ENCODE measurements at regions not wholly inside any gene's neighbourhood (a gene's known extent, or its start where the extent isn't known, plus 50 kb on each side); places are given as distances from the start of the nearest gene placed in this dataset.

- H3K4me2 ChIP-seq (ENCODE audit: insufficient read depth, low read length) = no peak overlapping the region
- no peaks in the 10 kb centered on the region for H4K20me1 ChIP-seq (replicated peaks; ENCODE audit: control insufficient read depth, extremely low read depth, insufficient read depth, low read length)
- H3K4me3 ChIP-seq (replicated peaks in 1 of 3; ENCODE audit: insufficient read depth in 1 of 3, low read depth in 1 of 3, low read length in 3 of 3) = no peak overlapping the region
- no peaks in the 10 kb centered on the region for H3K27me3 ChIP-seq (ENCODE audit: control insufficient read depth in 2 of 2, insufficient read depth in 2 of 2, low read length in 2 of 2)
- no peaks in the 10 kb centered on the region for H3K9me1 ChIP-seq (replicated peaks; ENCODE audit: control insufficient read depth, extremely low read depth, insufficient read depth, low read length)
- DNase-seq (ENCODE audit: low read depth, low spot score) (no peak), FAIRE-seq (no peak)
- no peaks in the 10 kb centered on the region for H3K9me3 ChIP-seq (replicated peaks; ENCODE audit: control insufficient read depth, insufficient read depth, low read length)
- no peaks in the 10 kb centered on the region for H3K36me3 ChIP-seq (ENCODE audit: control insufficient read depth in 2 of 2, extremely low read depth in 1 of 2, insufficient read depth in 2 of 2, low read length in 2 of 2)
- peak overlapping the region; percentile 40 for H2AFZ ChIP-seq (ENCODE audit: low read depth, low read length)
- CTCF ChIA-PET = interaction anchor here (0.8 to 1.3 kb wide), 2 partner anchors 9 to 39 kb away, joined by 3 read pairs; no protein-coding TSS in a partner anchor
- H3K27ac ChIP-seq (ENCODE audit: insufficient read depth, low read depth, low read length) = no peak overlapping the region
- peaks cover 13% of the 10 kb centered on the region for H3K4me1 ChIP-seq (ENCODE audit: control insufficient read depth, extremely low read depth, insufficient read depth, low read length)
- no peak for TF ChIP-seq CTCF (IDR thresholded peaks at IDR 0.05; ENCODE audit: extremely low read depth in 1 of 2, insufficient read depth in 1 of 2, low read depth in 1 of 2, low read length in 2 of 2)
- no peak for TF ChIP-seq POLR2A (IDR thresholded peaks at IDR 0.05; ENCODE audit: low read depth, low read length)
- no peak for TF ChIP-seq MYC (IDR thresholded peaks at IDR 0.05; ENCODE audit: low read depth, low read length)
- no peak for TF ChIP-seq FOS (IDR thresholded peaks at IDR 0.05; ENCODE audit: borderline replicate concordance, insufficient read depth, low read length)
- no peak for TF ChIP-seq MAX (IDR thresholded peaks at IDR 0.05; ENCODE audit: insufficient read depth, insufficient read length)
- no peak for TF ChIP-seq POLR2AphosphoS5 (IDR thresholded peaks at IDR 0.05; ENCODE audit: insufficient read depth, low read depth, low read length)
- peak; percentile 57 for TF ChIP-seq GATA2 (IDR thresholded peaks at IDR 0.05; ENCODE audit: insufficient read depth, insufficient read length, low read depth, low read length)
- no peak for TF ChIP-seq EZH2 (IDR thresholded peaks at IDR 0.05; ENCODE audit: borderline replicate concordance, low read depth, low read length, severe bottlenecking)
- no peaks in the 10 kb centered on the region for H3K79me2 ChIP-seq (ENCODE audit: control insufficient read depth, insufficient read depth, low read length)
- dilution Hi-C loops (cut with MboI; ENCODE audit: extremely low pct_ligation_motif_present, low sequenced_read_pairs) (no loop called here), intact Hi-C loops (cut with micrococcal nuclease) (no loop called here)
- no peak overlapping the region for H3K9ac ChIP-seq (replicated peaks; ENCODE audit: extremely low read depth, insufficient read depth, low read length)
- POLR2A ChIA-PET = no interaction called here
- no TSS peak for BruUV-seq (replicated peaks)
Observed at GRCh38 chr5:163712011-163712410, 206.6 kb downstream of the MAT2B start.

Measured in endothelial cell of umbilical vein (primary cell).